Immature natural killer cell (primary cell): ENCODE measurements at regions not wholly inside any gene's neighbourhood (a gene's known extent, or its start where the extent isn't known, plus 50 kb on each side); places are given as distances from the start of the nearest gene placed in this dataset.

Source experiments
- DNase-seq, 3 donors: peaks; one replicate each; pipeline ENCODE4 v3.0.0; 2022; ENCODE audit warnings: mixed read lengths in 1 of 3
- H3K27ac Mint-ChIP-seq, 6 donors: one replicate each; pipeline ENCODE4 v1.8.0; 2020; ENCODE audit warnings: mixed read lengths in 6 of 6, mild to moderate bottlenecking in 5 of 6, inconsistent platforms in 4 of 6, moderate library complexity in 3 of 6
- H3K27me3 Mint-ChIP-seq, 3 donors: one replicate each; pipeline ENCODE4 v1.8.0; 2020 to 2021; ENCODE audit warnings: low read depth in 3 of 3, mild to moderate bottlenecking in 3 of 3, mixed read lengths in 3 of 3, moderate library complexity in 3 of 3, inconsistent platforms in 1 of 3
- H3K36me3 Mint-ChIP-seq, 3 donors: one replicate each; pipeline ENCODE4 v1.8.0; 2020; ENCODE audit warnings: mixed read lengths in 3 of 3, inconsistent platforms in 2 of 3, mild to moderate bottlenecking in 2 of 3
- H3K4me1 Mint-ChIP-seq, 2 donors: one replicate each; pipeline ENCODE4 v1.8.0; 2020; ENCODE audit warnings: inconsistent platforms in 2 of 2, mild to moderate bottlenecking in 2 of 2, mixed read lengths in 2 of 2, moderate library complexity in 1 of 2
- H3K4me3 Mint-ChIP-seq, 5 donors: one replicate each; pipeline ENCODE4 v1.8.0; 2020; ENCODE audit warnings: mild to moderate bottlenecking in 5 of 5, mixed read lengths in 5 of 5, inconsistent platforms in 3 of 5, moderate library complexity in 3 of 5
- H3K9me3 Mint-ChIP-seq, 6 donors: one replicate each; pipeline ENCODE4 v1.8.0; 2020; ENCODE audit warnings: mild to moderate bottlenecking in 6 of 6, mixed read lengths in 6 of 6, inconsistent platforms in 4 of 6, moderate library complexity in 3 of 6

DNA sequence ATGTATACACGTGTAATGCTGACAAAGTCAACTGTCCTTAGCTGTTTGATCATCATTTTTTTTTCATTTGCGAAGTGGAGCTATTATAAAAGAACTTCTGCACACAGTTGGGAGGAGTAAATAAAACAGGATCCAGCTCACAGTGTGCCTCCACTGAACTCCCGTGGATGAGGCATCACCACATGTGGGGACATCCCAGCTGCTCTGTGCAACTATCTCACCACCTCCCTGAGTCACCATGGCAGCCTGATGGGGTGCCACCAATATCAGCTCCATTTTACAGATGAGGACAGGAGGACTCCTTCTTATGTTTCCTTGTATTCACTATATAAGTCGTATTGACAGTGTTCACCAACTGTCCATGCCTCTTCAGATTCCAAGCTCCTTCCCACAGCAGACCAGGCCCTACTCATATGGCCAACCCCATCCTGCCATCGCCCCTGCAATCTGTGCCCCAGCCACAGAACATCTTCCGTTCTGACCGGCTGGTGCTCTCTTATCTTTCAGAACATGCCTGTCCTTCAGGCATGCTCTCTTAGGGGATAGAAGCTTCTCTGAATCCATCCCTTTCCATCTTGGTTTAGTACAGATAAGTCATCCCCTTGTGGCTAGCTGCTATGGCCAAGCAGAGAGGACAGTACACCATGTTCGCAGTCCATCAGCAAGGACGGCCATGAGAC, 288.1 kb downstream of the RNF144A start:
- Mint-ChIP-seq H3K36me3 (no peaks in the 10 kb centered on the region), H3K27ac (no peak overlapping the region), H3K27me3 (peaks cover 0 to 2% (median 2%) of the 10 kb centered on the region in 3 donors), H3K9me3 (no peaks in the 10 kb centered on the region), H3K4me3 (no peak overlapping the region), H3K4me1 (no peaks in the 10 kb centered on the region)
- DNase-seq = no peak

DNA sequence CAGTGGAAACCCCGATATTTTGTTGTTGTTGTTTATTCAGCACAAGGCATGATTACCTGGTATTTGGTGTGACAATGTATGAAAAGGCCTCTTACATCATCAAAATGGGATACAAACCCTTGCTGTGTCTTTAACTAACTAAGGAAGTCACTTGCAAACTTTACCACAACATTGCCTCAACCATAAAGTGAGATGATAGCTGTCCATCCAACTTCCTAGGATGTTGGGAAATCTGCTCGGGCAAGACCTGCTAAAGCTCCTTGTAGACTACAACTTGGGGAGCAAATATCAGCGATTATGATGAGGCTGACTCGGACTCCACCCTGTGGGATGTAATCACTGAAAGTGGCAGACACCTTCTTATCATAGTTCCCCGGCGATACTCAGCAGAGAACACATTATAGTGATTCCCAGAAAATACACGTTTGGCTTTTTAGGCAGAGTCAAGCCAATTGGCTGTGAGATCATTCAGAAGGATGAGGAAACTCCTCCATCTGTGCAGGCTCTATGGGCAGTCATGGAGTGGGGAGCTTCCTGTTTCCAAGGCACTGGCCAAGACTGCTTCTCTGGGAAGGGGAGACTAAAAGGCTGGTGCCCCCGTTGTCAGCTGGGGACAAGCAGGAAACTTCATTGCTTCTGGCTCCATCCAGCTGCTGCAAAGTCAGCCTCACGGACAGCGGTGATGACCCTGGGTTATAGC, 289.0 kb downstream of the RNF144A start:
- H3K4me1 Mint-ChIP-seq = no peaks in the 10 kb centered on the region
- no peaks in the 10 kb centered on the region for H3K36me3 Mint-ChIP-seq

DNA sequence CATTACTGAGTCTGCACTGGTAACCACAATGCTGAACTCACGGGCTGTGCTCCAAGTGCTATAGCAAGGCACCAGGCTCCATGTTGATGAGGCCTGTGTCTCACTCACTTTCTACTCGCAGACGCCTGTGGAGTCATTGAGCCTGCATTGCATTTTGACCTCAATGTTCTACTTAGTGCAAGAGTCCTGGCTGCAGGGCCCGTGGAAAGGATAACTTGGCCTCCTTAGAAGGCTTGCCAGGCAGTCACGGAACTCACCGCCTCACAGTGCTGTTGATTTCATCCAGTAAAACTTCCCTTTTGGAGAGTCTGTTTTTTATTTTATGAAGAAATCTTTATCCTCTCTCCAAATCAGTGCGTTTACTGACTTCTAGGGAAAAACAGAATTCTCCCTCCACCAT, 290.4 kb downstream of the RNF144A start:
- Mint-ChIP-seq H3K36me3 (no peaks in the 10 kb centered on the region), H3K4me3 (no peak overlapping the region), H3K9me3 (no peaks in the 10 kb centered on the region), H3K4me1 (no peaks in the 10 kb centered on the region), H3K27ac (no peak overlapping the region), H3K27me3 (peaks cover 2 to 4% (median 3%) of the 10 kb centered on the region in 3 donors)
- no peak for DNase-seq

More for the DNA sequence above, 289.0 kb downstream of the RNF144A start:
- Mint-ChIP-seq H3K27me3 (peaks cover 0 to 4% (median 2%) of the 10 kb centered on the region in 3 donors), H3K9me3 (no peaks in the 10 kb centered on the region), H3K4me3 (no peak overlapping the region), H3K27ac (no peak overlapping the region)
- no peak for DNase-seq

DNA sequence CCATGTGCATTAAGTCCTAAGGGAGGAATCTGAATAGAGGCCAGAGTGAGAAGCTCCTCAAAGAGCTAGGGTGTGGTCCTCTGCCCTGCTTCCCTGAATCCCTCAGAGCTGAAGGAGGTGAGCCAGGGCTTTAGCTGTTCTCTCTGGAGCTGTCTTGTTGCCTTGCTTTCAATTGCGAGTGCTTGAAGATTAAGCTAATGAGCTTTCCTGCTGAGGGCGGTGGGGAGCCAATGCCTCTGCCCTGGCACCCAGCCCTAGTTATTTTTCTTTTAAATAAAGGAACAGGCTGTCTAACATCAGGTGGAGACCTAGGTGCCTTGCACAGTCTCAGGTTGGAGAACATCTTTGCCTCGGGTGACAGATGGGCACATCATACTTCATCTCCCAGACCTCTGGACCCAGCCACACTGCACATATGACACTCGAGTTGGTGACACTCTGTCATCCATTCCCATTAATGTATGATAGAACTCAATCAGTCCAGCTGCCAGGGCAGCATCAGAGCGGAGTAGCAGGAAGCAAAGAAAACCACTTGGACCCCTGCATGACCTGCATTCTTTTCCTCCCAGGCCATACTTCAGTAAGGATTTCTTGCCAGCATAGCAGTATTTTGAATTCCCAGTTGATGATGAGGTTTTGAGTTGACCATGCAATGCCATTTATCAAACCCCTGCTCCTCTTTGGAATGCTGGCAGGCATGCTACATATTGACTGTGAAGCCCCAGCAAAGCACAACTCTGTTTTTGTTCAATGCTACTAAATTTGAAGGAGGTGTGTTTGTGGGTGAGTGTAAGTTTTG, 292.7 kb downstream of the RNF144A start:
- H3K27ac Mint-ChIP-seq = no peak overlapping the region

DNA sequence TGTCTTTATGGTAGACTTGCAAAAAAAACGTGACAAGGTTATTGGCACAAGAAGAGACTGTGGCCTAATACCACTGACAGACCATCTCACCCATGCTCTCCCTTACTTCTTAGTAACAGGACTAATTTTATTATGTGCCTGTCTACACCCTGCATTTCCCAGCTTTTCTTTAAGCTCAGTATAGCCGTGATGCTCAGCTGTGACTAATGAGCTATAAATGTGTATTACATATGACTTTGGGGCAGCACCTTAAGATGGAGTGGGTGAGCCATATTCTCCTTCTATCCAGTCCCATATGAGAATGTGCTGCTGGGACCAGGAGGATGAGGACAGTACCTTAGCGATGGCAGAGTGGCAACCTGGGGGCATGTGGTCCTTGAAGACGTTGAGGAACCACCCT, 293.5 kb downstream of the RNF144A start:
- Mint-ChIP-seq H3K4me1 (no peaks in the 10 kb centered on the region), H3K4me3 (no peak overlapping the region), H3K27me3 (peaks cover 3 to 5% (median 3%) of the 10 kb centered on the region in 3 donors), H3K9me3 (no peaks in the 10 kb centered on the region), H3K36me3 (no peaks in the 10 kb centered on the region), H3K27ac (no peak overlapping the region)
- no peak for DNase-seq

More for the DNA sequence above, 292.7 kb downstream of the RNF144A start:
- Mint-ChIP-seq H3K9me3 (no peaks in the 10 kb centered on the region), H3K36me3 (no peaks in the 10 kb centered on the region), H3K27me3 (peaks cover 3 to 5% (median 3%) of the 10 kb centered on the region in 3 donors), H3K4me3 (no peak overlapping the region), H3K4me1 (no peaks in the 10 kb centered on the region)
- DNase-seq = no peak

DNA sequence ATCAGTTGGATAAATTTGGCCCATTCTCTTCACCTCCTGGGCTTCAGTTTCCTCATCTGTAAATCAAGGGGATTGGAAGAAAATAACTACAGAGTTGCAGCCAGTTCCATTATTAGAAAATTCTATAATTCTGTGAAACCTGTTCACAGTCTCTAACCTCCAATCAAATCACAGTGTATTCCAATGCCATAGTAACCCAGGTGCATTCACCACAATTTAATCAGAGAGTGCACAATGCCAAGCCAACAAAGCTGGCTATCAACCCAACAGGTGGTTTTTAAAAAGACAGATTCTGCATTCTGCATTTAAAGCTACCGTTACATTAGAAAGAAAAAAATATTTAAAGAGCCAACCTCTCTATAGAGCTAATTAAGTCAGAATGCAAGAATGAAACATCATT, 308.6 kb downstream of the RNF144A start:
- Mint-ChIP-seq H3K27me3 (peaks cover 0 to 5% (median 2%) of the 10 kb centered on the region in 3 donors), H3K9me3 (peaks cover 0 to 3% (median 2%) of the 10 kb centered on the region in 6 donors), H3K4me3 (no peak overlapping the region), H3K4me1 (no peaks in the 10 kb centered on the region), H3K27ac (no peak overlapping the region), H3K36me3 (peaks cover 0 to 7% (median 0%) of the 10 kb centered on the region in 3 donors)
- DNase-seq = no peak

DNA sequence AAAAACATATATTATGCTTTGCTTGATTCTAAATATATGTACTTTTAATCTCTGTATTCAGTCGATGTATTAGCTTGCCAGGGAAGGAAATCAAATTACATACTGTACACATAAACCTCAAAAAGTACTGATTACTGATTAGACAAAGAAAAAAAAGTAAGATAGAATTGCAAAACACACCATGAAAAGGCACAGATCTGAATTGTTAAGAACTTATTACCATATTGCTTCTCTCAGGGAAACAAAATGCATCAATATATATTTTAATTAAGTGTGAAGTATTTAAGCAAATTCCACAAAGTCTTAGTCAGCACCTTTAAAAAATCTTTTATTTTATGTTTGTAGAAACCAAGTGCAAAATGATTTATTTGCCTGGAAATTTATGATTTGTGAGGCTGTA, 309.3 kb downstream of the RNF144A start:
- Mint-ChIP-seq H3K27me3 (peaks cover 0 to 5% (median 2%) of the 10 kb centered on the region in 3 donors), H3K36me3 (peaks cover 0 to under 1% (median 0%) of the 10 kb centered on the region in 3 donors), H3K9me3 (peaks cover 0 to 3% (median 2%) of the 10 kb centered on the region in 6 donors), H3K4me1 (no peaks in the 10 kb centered on the region), H3K27ac (no peak overlapping the region), H3K4me3 (no peak overlapping the region)
- no peak for DNase-seq

DNA sequence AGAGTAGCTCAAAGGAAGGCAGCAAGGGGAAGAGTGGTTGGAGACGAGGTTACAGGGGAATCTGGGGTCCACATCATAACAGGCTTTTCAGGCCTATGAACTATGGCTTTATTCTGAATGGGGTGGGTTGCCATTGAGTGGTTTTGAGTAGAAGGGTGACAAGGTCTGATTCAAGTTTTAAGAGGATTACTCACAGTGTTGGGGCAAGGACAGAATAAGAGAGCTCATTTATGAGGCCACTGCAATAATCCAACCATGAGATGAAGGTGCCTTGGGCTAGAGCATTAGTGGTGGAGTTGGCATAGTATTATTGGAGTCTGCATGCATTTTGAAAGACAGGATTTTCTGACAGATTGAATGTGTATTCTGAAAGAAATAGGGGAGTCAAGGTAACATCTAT, 315.9 kb downstream of the RNF144A start:
- Mint-ChIP-seq H3K4me3 (no peak overlapping the region), H3K27me3 (no peaks in the 10 kb centered on the region), H3K9me3 (peaks cover 0 to 5% (median 0%) of the 10 kb centered on the region in 6 donors), H3K4me1 (no peaks in the 10 kb centered on the region), H3K36me3 (no peaks in the 10 kb centered on the region), H3K27ac (no peak overlapping the region)
- no peak for DNase-seq

DNA sequence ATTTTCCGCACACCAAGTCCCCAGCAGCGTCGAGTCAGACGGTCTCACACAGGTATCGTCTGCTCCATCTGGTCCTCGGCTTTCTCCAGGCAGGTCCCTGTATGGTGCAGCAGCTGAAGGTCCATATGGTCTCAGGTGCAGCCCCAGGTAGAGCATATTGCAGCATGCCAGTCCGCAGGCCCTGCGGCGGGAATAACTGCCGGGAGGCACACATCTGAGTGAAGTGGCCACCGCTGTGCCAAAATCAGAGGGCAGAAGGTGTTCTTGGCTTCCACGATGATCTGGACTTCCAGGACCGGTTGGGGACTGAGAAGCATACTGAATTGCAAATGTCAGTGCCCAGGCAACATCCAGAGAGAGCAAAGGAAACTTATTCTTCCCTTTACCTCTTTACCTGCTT, 320.3 kb downstream of the RNF144A start:
- no peaks in the 10 kb centered on the region for H3K27me3 Mint-ChIP-seq
- H3K4me3 Mint-ChIP-seq = no peak overlapping the region
- no peaks in the 10 kb centered on the region for H3K4me1 Mint-ChIP-seq
- no peak overlapping the region for H3K27ac Mint-ChIP-seq
- DNase-seq = no peak
- H3K9me3 Mint-ChIP-seq = peaks cover 0 to 5% (median 0%) of the 10 kb centered on the region in 6 donors
- no peaks in the 10 kb centered on the region for H3K36me3 Mint-ChIP-seq

DNA sequence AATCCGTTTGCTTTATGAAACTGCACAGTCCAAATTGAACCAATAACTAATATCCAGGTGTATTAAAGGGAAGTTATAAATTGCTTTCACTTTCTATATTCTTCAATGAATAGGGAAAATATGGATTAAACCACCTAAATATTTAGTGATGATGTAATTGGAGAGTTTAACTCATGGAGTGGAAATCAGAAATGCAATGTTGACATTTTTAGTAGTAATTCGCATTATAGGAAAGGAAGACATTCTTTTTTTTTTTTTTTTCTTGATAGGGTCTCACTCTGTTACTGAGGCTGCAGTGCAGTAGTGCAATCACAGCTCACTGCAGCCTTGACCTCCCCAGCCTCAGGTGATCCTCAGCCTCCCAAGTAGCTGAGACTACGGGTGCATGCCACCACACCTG, 321.9 kb downstream of the RNF144A start:
- no peak for DNase-seq
- H3K27ac Mint-ChIP-seq = no peak overlapping the region
- H3K4me3 Mint-ChIP-seq = no peak overlapping the region
- H3K36me3 Mint-ChIP-seq = no peaks in the 10 kb centered on the region
- no peaks in the 10 kb centered on the region for H3K4me1 Mint-ChIP-seq
- H3K27me3 Mint-ChIP-seq = peaks cover 0 to 2% (median 0%) of the 10 kb centered on the region in 3 donors
- H3K9me3 Mint-ChIP-seq = no peaks in the 10 kb centered on the region

DNA sequence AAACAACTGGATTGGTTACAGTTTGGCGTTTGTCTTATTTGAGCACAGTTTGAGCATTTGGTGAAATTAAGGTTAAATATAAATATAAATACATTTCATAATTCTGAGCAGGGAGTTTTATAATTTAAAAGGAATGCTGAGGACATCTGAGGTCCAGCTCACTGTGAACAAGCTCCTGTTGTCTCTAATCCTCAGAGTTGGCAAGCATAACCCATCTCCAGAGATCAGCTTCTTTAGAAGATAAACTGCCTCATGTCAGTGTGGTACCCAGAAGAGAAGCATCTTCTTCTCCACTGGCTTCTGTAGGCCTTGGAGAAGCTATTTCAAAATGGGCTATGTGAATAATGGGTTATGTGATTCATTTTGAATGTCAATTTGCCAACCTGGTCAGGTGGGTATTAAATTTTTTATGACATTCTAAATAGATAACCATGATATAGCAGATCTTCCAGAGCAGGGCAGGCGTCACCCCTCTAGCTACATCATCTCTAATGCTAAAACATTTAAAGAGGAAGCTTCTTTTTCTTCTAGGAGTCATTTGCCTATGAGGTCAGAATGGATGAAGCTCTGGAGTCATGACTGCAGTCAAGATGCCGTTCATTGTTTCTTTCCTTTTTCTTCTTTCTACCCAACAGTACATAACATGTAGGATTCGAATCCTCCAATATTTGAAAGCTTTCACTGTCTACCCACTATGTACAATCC, 324.0 kb downstream of the RNF144A start:
- Mint-ChIP-seq H3K9me3 (no peaks in the 10 kb centered on the region), H3K27ac (no peak overlapping the region), H3K4me3 (no peak overlapping the region), H3K27me3 (peaks cover 0 to 4% (median 0%) of the 10 kb centered on the region in 3 donors), H3K36me3 (no peaks in the 10 kb centered on the region), H3K4me1 (no peaks in the 10 kb centered on the region)
- DNase-seq = no peak

DNA sequence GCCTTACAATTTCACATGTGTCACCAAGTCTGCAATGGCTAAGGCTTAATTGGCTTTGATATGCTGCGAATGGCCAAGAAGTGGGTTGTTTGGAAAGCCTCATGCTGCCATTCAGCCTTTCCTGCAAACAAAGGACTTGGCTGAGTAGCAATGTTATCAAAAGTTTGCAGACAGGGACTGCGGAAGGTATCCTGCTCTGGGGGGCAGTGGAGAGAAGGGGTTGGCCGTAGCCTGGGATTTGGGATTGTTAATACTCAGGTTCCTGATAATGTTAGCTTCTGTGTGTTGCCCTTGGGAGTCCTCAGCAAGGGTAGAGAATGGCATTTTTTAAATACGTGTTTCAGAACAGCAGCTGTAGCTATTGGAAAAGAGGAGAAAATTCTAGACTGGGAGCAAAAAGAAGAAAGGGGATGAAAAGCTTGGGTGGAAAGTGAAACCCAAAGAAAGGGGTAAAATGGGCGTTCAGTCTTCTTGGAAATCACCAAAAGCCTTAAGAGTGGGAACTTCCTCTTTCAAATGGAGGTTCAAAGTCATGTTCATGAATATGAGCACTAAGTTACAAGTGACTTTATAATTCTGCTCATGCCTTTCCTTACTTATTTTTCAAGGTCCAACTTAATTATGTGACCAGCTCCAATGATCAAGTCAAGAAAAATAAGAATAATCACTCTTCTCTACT, 325.1 kb downstream of the RNF144A start:
- H3K36me3 Mint-ChIP-seq = no peaks in the 10 kb centered on the region
- no peak for DNase-seq
- H3K9me3 Mint-ChIP-seq = no peaks in the 10 kb centered on the region
- H3K4me1 Mint-ChIP-seq = no peaks in the 10 kb centered on the region
- H3K27ac Mint-ChIP-seq = no peak overlapping the region
- no peak overlapping the region for H3K4me3 Mint-ChIP-seq
- peaks cover 0 to 4% (median 0%) of the 10 kb centered on the region in 3 donors for H3K27me3 Mint-ChIP-seq

DNA sequence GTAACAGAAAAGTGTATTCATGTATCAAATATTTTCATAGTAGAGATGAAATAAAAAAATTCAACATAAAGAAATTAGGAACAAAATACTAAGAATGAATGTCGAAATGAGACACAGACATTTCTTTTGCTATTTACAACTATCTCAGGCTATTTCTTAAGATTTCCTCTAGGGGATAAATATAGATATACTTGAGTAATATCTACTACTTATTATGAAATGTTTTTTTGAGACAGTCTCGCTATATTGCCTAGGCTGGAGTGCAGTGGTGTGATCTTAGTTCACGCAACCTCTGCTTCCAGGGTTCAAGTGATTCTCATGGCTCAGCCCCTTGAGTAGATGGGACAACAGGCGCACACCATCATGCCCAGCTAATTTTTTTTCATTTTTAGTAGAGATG, 326.1 kb downstream of the RNF144A start:
- H3K27me3 Mint-ChIP-seq = peaks cover 0 to 4% (median 0%) of the 10 kb centered on the region in 3 donors
- DNase-seq = no peak
- no peak overlapping the region for H3K27ac Mint-ChIP-seq
- H3K36me3 Mint-ChIP-seq = no peaks in the 10 kb centered on the region
- no peaks in the 10 kb centered on the region for H3K4me1 Mint-ChIP-seq
- no peaks in the 10 kb centered on the region for H3K9me3 Mint-ChIP-seq
- H3K4me3 Mint-ChIP-seq = no peak overlapping the region
